Neural progenitor cell (in vitro differentiated cells): ENCODE measurements at regions not wholly inside any gene's neighbourhood (a gene's known extent, or its start where the extent isn't known, plus 50 kb on each side); places are given as distances from the start of the nearest gene placed in this dataset.

Source experiments
- CTCF ChIP-seq: fragments of 200-600 bp; sonication (generic); IDR thresholded peaks from 2 replicates; pipeline ENCODE4 v1.5.1; 2017; ENCODE audit warnings: antibody characterized with exemption, mild to moderate bottlenecking
- EZH2 ChIP-seq: fragments of 200-600 bp; sonication (generic); IDR thresholded peaks from 2 replicates; pipeline ENCODE4 v1.6.1; 2017; ENCODE audit warnings: antibody characterized with exemption, mild to moderate bottlenecking, moderate library complexity
- EZH2phosphoT487 ChIP-seq: fragments of 200-600 bp; sonication (generic); IDR thresholded peaks from 2 replicates; pipeline ENCODE4 v1.6.1; 2017; ENCODE audit warnings: antibody characterized with exemption

GRCh38 chr6:4352731-4353130, 217.4 kb upstream of the ECI2 start:
- TF ChIP-seq CTCF: no peak
- no peak for TF ChIP-seq EZH2phosphoT487
- TF ChIP-seq EZH2: no peak
